ENCODE measurements at regions not wholly inside any gene's neighbourhood (a gene's known extent, or its start where the extent isn't known, plus 50 kb on each side); places are given as distances from the start of the nearest gene placed in this dataset.

DNA sequence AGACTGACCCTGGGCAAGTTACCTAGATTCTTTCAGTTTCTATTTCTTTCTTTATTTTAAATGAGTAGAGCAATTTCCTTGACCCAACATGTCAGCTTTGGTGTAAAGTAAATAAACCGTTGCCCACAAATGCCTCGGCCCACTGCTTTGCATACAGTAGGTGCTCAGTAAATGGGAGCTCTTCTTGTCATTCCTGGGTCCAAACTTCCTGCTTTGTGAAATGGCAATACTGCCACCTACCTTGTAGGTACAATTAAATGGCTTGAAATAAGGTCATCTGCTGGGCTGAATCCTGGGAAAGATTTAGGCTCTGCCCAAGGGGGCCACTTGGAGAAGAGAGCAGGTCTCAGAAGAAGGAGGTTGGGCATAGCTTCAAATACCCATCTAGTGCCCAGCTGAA is 253.0 kb downstream of the HS3ST3B1 start:
- Histone ChIP-seq H4K20me1 (ENCODE audit: insufficient read depth, poor library complexity, severe bottlenecking) (no peaks in the 10 kb centered on the region), H3K4me1 (ENCODE audit: insufficient read depth) (no peaks in the 10 kb centered on the region), H3K4me3 (no peak overlapping the region), H2AFZ (no peak overlapping the region), H3K9me3 (ENCODE audit: low read depth) (no peaks in the 10 kb centered on the region), H3K36me3 (replicated peaks; ENCODE audit: insufficient read depth, low read depth) (no peaks in the 10 kb centered on the region), H3K4me2 (no peak overlapping the region), H3K9me2 (replicated peaks; ENCODE audit: insufficient read depth) (no peaks in the 10 kb centered on the region), H3K79me2 (no peaks in the 10 kb centered on the region), H3K27ac (no peak overlapping the region), H3K27me3 (no peaks in the 10 kb centered on the region)
- WGBS (ENCODE audit: low lambda C conversion rate, missing lambda C conversion rate): 91% methylated on average over 2 of the region's 2 CpGs
- TF ChIP-seq EZH2phosphoT487 (IDR thresholded peaks at IDR 0.05; ENCODE audit: low read depth, severe bottlenecking, unreplicated experiment) (no peak), EZH2 (IDR thresholded peaks at IDR 0.05; ENCODE audit: borderline replicate concordance) (no peak)
- TF ChIP-seq, protein P1, sequence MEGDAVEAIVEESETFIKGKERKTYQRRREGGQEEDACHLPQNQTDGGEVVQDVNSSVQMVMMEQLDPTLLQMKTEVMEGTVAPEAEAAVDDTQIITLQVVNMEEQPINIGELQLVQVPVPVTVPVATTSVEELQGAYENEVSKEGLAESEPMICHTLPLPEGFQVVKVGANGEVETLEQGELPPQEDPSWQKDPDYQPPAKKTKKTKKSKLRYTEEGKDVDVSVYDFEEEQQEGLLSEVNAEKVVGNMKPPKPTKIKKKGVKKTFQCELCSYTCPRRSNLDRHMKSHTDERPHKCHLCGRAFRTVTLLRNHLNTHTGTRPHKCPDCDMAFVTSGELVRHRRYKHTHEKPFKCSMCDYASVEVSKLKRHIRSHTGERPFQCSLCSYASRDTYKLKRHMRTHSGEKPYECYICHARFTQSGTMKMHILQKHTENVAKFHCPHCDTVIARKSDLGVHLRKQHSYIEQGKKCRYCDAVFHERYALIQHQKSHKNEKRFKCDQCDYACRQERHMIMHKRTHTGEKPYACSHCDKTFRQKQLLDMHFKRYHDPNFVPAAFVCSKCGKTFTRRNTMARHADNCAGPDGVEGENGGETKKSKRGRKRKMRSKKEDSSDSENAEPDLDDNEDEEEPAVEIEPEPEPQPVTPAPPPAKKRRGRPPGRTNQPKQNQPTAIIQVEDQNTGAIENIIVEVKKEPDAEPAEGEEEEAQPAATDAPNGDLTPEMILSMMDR (IDR thresholded peaks at IDR 0.05; ENCODE audit: poor library complexity): no peak
- no peak for DNase-seq (ENCODE audit: low spot score)

DNA sequence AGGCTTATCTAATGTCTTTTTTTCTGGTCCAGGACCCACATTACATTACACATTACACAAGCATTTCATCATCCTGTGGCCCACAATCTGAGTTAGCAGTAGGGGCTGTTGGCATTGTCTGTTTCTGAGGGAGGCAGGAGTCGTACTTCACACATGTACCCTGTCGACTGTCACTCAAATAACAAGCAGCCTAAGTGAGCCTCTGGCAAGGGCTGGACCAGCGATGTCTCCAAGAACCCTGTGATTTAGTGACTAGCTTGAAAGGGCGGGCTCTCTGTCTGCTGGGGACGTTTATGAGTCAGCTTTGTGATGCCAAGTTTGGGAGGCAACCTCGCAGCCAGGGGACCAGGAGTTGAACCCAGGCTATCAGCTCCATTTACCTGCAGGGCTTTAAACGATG is 251.4 kb downstream of the HS3ST3B1 start:
- Histone ChIP-seq H3K4me3 (no peak overlapping the region), H3K36me3 (replicated peaks; ENCODE audit: insufficient read depth, low read depth) (no peaks in the 10 kb centered on the region), H2AFZ (no peak overlapping the region), H3K4me1 (ENCODE audit: insufficient read depth) (no peaks in the 10 kb centered on the region), H3K9me3 (ENCODE audit: low read depth) (no peaks in the 10 kb centered on the region), H3K27me3 (no peaks in the 10 kb centered on the region), H3K4me2 (no peak overlapping the region), H3K9me2 (replicated peaks; ENCODE audit: insufficient read depth) (no peaks in the 10 kb centered on the region), H4K20me1 (ENCODE audit: insufficient read depth, poor library complexity, severe bottlenecking) (no peaks in the 10 kb centered on the region), H3K79me2 (no peaks in the 10 kb centered on the region), H3K27ac (no peak overlapping the region)
- 78% methylated on average over 7 of the region's 7 CpGs for WGBS (ENCODE audit: low lambda C conversion rate, missing lambda C conversion rate)
- DNase-seq (ENCODE audit: low spot score): no peak
- TF ChIP-seq EZH2 (IDR thresholded peaks at IDR 0.05; ENCODE audit: borderline replicate concordance) (no peak), EZH2phosphoT487 (IDR thresholded peaks at IDR 0.05; ENCODE audit: low read depth, severe bottlenecking, unreplicated experiment) (no peak)
- TF ChIP-seq, protein P1 (IDR thresholded peaks at IDR 0.05; ENCODE audit: poor library complexity): no peak

DNA sequence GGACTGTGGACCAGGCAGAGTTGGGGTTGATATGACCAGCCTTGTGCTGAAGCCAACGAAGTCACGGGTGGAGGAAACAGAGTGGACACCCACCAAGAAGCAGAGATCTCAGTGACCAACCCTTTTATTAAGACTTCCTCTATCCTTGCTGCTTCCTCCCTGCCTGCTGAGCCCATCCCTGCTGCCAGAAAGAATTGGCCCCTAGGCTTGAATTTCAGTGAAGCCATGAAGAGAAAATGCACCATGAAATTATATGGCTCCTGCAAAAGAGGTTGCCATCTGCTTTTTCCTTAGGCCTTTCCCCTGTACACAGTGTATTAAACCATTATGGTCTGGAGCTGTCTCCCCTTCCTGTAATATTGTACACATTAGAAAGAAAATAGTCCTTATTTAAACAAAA is 246.7 kb downstream of the HS3ST3B1 start:
- Histone ChIP-seq H3K79me2 (no peaks in the 10 kb centered on the region), H3K27me3 (no peaks in the 10 kb centered on the region), H3K9me2 (replicated peaks; ENCODE audit: insufficient read depth) (no peaks in the 10 kb centered on the region), H2AFZ (no peak overlapping the region), H3K4me2 (no peak overlapping the region), H3K27ac (no peak overlapping the region), H3K4me1 (ENCODE audit: insufficient read depth) (no peaks in the 10 kb centered on the region), H4K20me1 (ENCODE audit: insufficient read depth, poor library complexity, severe bottlenecking) (no peaks in the 10 kb centered on the region), H3K4me3 (no peak overlapping the region), H3K36me3 (replicated peaks; ENCODE audit: insufficient read depth, low read depth) (no peaks in the 10 kb centered on the region), H3K9me3 (ENCODE audit: low read depth) (no peaks in the 10 kb centered on the region)
- TF ChIP-seq EZH2 (IDR thresholded peaks at IDR 0.05; ENCODE audit: borderline replicate concordance) (no peak), EZH2phosphoT487 (IDR thresholded peaks at IDR 0.05; ENCODE audit: low read depth, severe bottlenecking, unreplicated experiment) (no peak)
- TF ChIP-seq, protein P1 (IDR thresholded peaks at IDR 0.05; ENCODE audit: poor library complexity): no peak
- DNase-seq (ENCODE audit: low spot score): no peak
- WGBS (ENCODE audit: low lambda C conversion rate, missing lambda C conversion rate): 100% methylated on average over 2 of the region's 2 CpGs

DNA sequence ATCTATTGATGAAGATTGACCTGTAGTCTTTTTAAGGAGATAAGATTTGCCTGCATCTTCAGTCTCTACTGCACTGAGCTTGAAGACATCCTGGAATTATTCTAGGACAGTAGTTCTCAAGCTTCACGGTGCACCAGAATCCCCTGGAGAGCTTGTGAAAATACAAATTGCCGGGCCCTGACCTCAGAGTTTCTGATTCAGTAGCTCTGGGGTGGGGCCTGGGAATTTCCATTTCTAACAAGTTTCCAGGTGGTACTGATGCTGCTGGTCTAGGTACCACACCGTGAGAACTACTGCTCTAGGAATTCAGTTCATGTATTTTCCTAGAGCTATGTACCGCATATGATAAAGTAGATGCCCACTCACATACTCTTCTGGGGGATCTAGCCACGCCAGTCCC is 246.1 kb downstream of the HS3ST3B1 start:
- H3K9me3 ChIP-seq (ENCODE audit: low read depth): no peaks in the 10 kb centered on the region
- no peak overlapping the region for H3K27ac ChIP-seq
- H3K4me3 ChIP-seq: no peak overlapping the region
- H4K20me1 ChIP-seq (ENCODE audit: insufficient read depth, poor library complexity, severe bottlenecking): no peaks in the 10 kb centered on the region
- H3K36me3 ChIP-seq (replicated peaks; ENCODE audit: insufficient read depth, low read depth): no peaks in the 10 kb centered on the region
- H3K27me3 ChIP-seq: no peaks in the 10 kb centered on the region
- DNase-seq (ENCODE audit: low spot score): no peak
- no peaks in the 10 kb centered on the region for H3K79me2 ChIP-seq
- 95% methylated on average over 5 of the region's 5 CpGs for WGBS (ENCODE audit: low lambda C conversion rate, missing lambda C conversion rate)
- no peak overlapping the region for H2AFZ ChIP-seq
- no peak overlapping the region for H3K4me2 ChIP-seq
- no peaks in the 10 kb centered on the region for H3K9me2 ChIP-seq (replicated peaks; ENCODE audit: insufficient read depth)
- TF ChIP-seq, protein P1 (IDR thresholded peaks at IDR 0.05; ENCODE audit: poor library complexity): no peak
- TF ChIP-seq EZH2 (IDR thresholded peaks at IDR 0.05; ENCODE audit: borderline replicate concordance): no peak
- TF ChIP-seq EZH2phosphoT487 (IDR thresholded peaks at IDR 0.05; ENCODE audit: low read depth, severe bottlenecking, unreplicated experiment): no peak
- H3K4me1 ChIP-seq (ENCODE audit: insufficient read depth): no peaks in the 10 kb centered on the region

Data from hepatocyte (in vitro differentiated cells).